HG02885 (cell line): ENCODE measurements at regions not wholly inside any gene's neighbourhood (a gene's known extent, or its start where the extent isn't known, plus 50 kb on each side); places are given as distances from the start of the nearest gene placed in this dataset.
"Not testable (repeated sequence)": the region's sequence is repeated elsewhere in the genome, so short reads cannot be mapped to it uniquely, and the experiment has no call there.

Source experiments
- ATAC-seq: cut with Tn5 transposase; IDR thresholded peaks from one replicate; pipeline ENCODE4 v1.9.1; 2021; ENCODE audit warnings: mild to moderate bottlenecking; ENCODE audit not compliant: unreplicated experiment, poor library complexity

DNA sequence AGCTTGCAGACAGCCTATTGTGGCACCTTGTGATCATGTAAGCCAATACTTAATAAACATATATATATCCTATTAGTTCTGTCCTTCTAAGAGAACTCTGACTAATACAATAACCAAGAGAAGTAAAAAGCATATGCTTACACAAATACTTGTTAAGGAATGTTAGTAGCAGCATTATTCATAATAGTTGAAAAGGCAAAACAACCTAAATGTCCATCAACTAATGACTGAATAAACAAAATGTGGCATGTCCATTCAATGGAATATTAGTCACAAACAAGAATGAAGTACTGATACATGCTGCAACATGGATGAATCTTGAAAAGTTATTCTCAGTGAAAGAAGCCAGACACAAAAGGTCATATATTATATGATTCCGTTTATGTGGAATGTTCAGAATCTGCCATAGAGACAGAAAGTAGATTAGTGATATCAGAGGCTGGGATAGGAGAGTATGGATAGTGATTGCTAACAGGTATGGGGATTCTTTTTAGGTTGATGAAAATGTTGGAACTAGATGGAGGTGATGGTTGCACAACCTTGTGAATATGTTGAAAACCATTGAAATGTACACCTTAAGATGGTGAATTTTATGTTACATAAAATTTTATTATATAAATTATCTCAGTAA lies 112.5 kb upstream of the UNC5B start:
- ATAC-seq: no peak

DNA sequence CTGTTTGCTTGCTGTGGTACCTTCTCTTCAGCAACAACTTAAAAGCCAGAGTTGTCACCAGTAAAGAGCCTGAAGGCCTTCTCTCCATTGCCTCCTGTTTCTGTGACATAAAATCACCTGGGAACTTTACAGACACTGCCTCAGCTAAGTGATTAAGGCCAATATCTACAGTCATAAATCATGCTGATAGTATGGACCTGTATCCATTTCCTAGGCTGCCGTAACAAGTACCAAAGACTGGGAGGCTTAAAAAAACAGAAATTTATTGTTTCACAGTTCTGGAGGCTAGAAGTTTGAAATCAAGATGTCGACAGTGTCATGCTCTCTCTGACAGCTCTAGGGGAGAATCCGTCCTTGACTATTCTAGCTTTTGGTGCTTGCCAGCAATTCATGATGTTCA lies 108.4 kb upstream of the UNC5B start:
- ATAC-seq: no peak

GRCh38 chr10:71106151-71106550 lies 106.2 kb upstream of the UNC5B start:
- ATAC-seq: not testable (repeated sequence)

- ATAC-seq: not testable (repeated sequence)
Measured at GRCh38 chr10:71107117-71107516, 105.3 kb upstream of the UNC5B start.

- ATAC-seq: not testable (repeated sequence)
Measured at GRCh38 chr10:71108042-71108441, 104.3 kb upstream of the UNC5B start.

GRCh38 chr10:71112138-71112785 lies 100.1 kb upstream of the UNC5B start:
- no peak for ATAC-seq

- ATAC-seq: no peak
Measured at GRCh38 chr10:71116426-71116825, 95.9 kb upstream of the UNC5B start.

DNA sequence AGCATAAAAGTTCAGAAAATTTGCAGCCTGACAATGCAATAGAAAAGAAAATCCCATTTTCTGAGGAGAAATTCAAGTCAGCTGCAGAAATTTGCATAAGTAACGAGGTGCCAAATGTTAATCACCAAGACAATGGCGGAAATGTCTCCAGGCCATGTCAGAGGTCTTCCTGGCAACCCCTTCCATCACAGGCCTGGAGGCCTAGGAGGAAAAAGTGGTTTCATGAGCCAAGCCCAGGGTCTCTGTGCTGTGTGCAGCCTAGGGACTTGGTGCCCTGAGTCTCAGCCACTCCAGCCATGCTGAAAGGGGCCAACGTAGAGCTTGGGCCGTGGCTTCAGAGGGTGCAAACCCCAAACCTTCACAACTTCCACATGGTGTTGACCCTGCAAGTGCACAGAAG lies 94.8 kb upstream of the UNC5B start:
- ATAC-seq: not testable (repeated sequence)

GRCh38 chr10:71123023-71123422 lies 89.3 kb upstream of the UNC5B start:
- no peak for ATAC-seq

DNA sequence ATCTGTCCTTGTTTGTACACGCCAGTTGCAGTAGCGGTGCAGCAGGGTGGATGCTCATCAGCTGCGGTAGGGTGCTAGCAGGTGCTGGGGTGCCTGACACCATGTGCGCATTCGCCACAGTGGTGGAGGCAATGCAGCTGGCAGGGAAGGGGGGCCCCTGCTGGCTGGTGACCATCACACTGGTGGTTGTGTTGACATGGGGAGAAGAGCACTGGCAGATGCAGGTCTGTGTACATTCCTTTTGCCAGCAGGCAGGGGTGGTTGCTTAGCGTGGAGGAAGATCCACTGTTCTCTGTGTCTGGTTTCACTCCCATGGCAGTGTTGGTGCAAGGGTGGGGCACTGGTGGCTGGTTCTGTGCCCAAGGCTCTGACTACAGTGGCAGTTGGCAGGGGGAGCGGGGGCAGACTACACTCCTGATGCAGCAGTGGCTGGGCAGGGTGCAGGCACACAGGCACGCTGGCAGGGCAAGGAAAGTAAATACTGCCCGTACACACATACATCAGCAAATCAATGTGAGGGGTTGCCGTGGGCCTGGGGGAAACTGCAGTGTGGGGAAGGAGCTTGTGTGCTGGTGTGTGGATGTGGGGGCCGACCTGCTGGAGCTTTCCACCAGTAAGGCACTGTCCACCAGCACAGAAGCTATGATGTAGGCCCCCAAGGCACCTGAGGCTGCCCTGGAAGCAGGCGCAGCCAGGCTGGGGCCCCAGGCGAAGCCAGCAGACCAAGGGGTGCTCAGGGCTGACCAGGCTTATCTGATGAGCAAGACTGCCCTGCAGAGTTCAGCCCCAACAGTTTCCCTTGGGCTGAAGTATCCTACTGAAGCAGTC lies 87.2 kb upstream of the UNC5B start:
- no peak for ATAC-seq

GRCh38 chr10:71125749-71126107 lies 86.6 kb upstream of the UNC5B start:
- no peak for ATAC-seq

DNA sequence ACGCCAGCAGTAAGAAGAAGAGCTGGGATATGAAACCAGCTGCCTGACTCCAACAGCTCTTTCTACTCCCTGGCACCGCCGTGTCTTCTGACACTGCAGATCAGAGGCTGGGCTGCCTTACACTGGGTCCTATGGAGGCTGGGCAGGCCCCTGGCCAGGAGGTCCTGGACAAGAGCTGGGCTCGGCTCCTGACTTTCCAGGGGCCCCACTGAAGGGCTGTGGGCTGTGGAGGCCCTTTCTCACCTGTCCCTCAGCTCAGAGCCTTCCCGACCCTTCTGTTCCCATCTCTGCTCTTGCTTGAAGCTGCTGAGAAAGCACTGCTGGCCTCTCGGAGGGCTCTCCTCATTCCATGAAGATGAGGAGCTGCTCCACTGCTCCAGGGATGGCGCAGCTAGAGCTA lies 85.9 kb upstream of the UNC5B start:
- ATAC-seq: no peak

GRCh38 chr10:71127104-71127503 lies 85.3 kb upstream of the UNC5B start:
- no peak for ATAC-seq

DNA sequence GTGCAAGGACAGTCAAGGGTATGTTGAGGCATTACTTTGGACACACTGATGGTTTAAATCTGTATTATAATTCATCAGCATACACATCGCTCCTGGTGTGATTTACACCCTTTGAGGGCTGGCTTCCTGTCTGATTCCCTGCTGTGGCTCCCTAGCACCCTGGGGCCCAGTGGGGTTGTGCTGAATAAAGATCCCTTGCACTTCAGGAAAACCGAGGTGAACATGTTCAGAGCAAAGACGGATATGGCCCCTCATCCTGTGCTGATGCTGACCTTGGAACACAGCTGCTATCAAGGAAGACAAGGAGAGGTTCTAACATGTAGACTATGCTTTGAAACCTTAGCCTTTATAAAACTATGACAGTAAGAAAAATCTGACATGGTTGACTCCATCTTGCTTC lies 84.6 kb upstream of the UNC5B start:
- ATAC-seq: no peak

GRCh38 chr10:71128311-71128980 lies 83.9 kb upstream of the UNC5B start:
- no peak for ATAC-seq

GRCh38 chr10:71131096-71131495 lies 81.3 kb upstream of the UNC5B start:
- ATAC-seq: no peak

GRCh38 chr10:71131508-71132088 lies 80.8 kb upstream of the UNC5B start:
- ATAC-seq: no peak

DNA sequence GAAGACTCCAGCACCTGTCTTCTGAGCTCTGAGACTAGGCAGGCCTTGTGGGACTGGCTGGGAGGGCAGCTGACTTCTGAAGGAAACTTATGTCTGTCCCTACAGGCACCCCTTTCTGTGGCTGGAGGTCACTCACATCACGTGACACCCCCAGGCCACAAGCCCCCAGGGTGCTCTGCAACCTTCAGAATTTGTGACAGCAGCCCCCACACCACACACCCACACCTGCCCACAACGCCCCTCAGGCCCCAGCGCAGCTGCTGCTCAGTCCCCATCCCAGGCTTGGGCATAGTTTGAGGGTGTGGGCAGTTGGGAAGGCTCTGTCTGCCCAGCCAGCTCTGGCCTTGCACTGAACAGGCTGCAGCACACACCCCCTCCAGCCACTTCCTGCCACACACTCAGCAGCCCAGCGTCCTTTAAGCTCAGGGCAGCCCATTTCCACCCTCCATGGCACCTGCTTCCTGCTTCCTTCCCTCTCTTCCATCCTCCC lies 80.0 kb upstream of the UNC5B start:
- ATAC-seq: no peak

DNA sequence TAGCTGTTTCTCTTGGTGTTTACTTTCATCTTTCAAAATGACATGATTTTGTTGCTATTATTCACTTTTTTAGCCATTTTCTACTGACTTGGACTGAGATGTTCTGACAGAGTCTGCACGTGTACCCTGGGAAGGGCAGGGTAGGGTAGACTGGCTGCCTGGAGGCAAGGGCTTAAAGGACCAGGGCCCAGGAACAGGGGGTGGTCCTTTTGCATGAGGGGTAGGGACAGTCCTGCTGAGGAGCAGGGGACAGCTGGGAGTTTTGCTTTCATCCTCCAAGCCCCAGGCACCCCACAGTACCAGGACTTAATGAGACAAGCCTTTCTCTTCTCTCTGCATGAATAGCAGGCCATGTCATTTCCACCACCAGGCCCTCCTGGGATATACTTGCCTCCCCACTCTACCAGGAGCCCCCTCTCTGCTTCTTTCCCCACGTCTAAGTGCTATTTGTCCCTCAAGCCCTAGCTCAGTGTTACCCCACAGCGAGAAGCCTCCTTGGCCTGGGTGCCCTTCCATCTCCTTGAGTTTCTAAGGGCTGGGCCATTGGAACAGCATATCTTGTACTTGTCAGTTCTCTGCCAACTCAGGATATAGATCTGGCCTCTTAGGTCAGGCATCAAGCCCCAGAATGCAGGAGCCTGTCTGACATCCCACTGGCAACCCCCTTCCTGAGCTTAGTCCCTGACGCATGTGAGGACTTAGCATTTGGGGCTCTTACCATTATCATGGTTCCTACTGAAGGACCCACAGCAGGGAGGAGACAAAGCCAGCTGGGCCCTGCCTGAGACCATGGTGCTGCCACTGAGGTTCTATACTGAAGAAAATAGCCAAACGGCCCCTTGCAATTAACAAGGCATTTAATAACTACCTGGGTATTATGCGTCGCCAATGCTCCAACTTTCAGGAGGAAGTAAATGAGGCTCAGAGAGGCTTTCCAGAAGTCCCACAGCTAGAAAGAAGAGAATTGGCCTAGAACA lies 78.4 kb upstream of the UNC5B start:
- ATAC-seq: no peak
